Neural progenitor cell (in vitro differentiated cells): ENCODE measurements at regions not wholly inside any gene's neighbourhood (a gene's known extent, or its start where the extent isn't known, plus 50 kb on each side); places are given as distances from the start of the nearest gene placed in this dataset.

Experiments
- EZH2 ChIP-seq: fragments of 200-600 bp; sonication (generic); IDR thresholded peaks from 2 replicates; pipeline ENCODE4 v1.6.1; 2017; ENCODE audit warnings: antibody characterized with exemption, mild to moderate bottlenecking, moderate library complexity
- TF ChIP-seq, protein P1 (sequence below): fragments of 200-600 bp; sonication (generic); IDR thresholded peaks from 2 replicates; pipeline ENCODE4 v1.5.1; 2017; ENCODE audit warnings: antibody characterized with exemption, mild to moderate bottlenecking

- TF ChIP-seq, protein P1, sequence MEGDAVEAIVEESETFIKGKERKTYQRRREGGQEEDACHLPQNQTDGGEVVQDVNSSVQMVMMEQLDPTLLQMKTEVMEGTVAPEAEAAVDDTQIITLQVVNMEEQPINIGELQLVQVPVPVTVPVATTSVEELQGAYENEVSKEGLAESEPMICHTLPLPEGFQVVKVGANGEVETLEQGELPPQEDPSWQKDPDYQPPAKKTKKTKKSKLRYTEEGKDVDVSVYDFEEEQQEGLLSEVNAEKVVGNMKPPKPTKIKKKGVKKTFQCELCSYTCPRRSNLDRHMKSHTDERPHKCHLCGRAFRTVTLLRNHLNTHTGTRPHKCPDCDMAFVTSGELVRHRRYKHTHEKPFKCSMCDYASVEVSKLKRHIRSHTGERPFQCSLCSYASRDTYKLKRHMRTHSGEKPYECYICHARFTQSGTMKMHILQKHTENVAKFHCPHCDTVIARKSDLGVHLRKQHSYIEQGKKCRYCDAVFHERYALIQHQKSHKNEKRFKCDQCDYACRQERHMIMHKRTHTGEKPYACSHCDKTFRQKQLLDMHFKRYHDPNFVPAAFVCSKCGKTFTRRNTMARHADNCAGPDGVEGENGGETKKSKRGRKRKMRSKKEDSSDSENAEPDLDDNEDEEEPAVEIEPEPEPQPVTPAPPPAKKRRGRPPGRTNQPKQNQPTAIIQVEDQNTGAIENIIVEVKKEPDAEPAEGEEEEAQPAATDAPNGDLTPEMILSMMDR = no peak
- no peak for TF ChIP-seq EZH2
Measured at GRCh38 chr1:221886743-221887414, 145.0 kb upstream of the DUSP10 start.
